ENCODE measurements at regions not wholly inside any gene's neighbourhood (a gene's known extent, or its start where the extent isn't known, plus 50 kb on each side); places are given as distances from the start of the nearest gene placed in this dataset.

GRCh38 chr2:136310005-136310495, 192.1 kb upstream of the CXCR4 start (continued):
- TF ChIP-seq JUNB (IDR thresholded peaks at IDR 0.05) (peak; percentile 35; the same call in 1 of the 2 replicates), ZNF24 (IDR thresholded peaks at IDR 0.05) (peak; percentile 93), CREM (IDR thresholded peaks at IDR 0.05; ENCODE audit: low read depth) (peak; percentile 63), RELA (IDR thresholded peaks at IDR 0.05; ENCODE audit: borderline replicate concordance, partially characterized antibody) (peak; percentile 91), BRCA1 (IDR thresholded peaks at IDR 0.05; ENCODE audit: low read depth, low read length) (no peak), ZBTB4 (CRISPR knock-in tag; IDR thresholded peaks at IDR 0.05) (no peak), MXI1 (IDR thresholded peaks at IDR 0.05; ENCODE audit: low read depth, low read length) (no peak), E4F1 (IDR thresholded peaks at IDR 0.05; ENCODE audit: borderline replicate concordance, partially characterized antibody) (no peak), RAD51 (IDR thresholded peaks at IDR 0.05) (no peak), TARDBP (IDR thresholded peaks at IDR 0.05; ENCODE audit: borderline replicate concordance) (no peak), NFIC (IDR thresholded peaks at IDR 0.05; ENCODE audit: low read depth, low read length) (peak; percentile 79), POLR2A (IDR thresholded peaks at IDR 0.05; ENCODE audit: low read depth, low read length) (no peak), ATF2 (IDR thresholded peaks at IDR 0.05; ENCODE audit: low read length) (no peak; the same call in 1 of the 2 replicates), SKIL (IDR thresholded peaks at IDR 0.05; ENCODE audit: low read depth, poor library complexity, severe bottlenecking) (peak; percentile 58), FOXM1 (IDR thresholded peaks at IDR 0.05; ENCODE audit: low read depth, low read length) (peak; percentile 83; the same call in 1 of the 2 replicates), CBX5 (IDR thresholded peaks at IDR 0.05; ENCODE audit: low read depth) (0 out of 2 replicates have a peak, but pooled peaks have one; percentile 76), HDAC2 (IDR thresholded peaks at IDR 0.05) (no peak), MTA3 (IDR thresholded peaks at IDR 0.05; ENCODE audit: borderline replicate concordance, low read length) (peak; percentile 66; the same call in 1 of the 2 replicates), RB1 (IDR thresholded peaks at IDR 0.05; ENCODE audit: borderline replicate concordance) (peak; percentile 36; the same call in 1 of the 2 replicates), ZNF274 (IDR thresholded peaks at IDR 0.05; ENCODE audit: insufficient read depth, insufficient read length) (no peak), YBX1 (IDR thresholded peaks at IDR 0.05) (no peak), FOS (IDR thresholded peaks at IDR 0.05; ENCODE audit: borderline replicate concordance, extremely low read depth, insufficient read length) (no peak), ZZZ3 (IDR thresholded peaks at IDR 0.05; ENCODE audit: control insufficient read depth, insufficient read length, low read depth) (no peak), IRF4 (IDR thresholded peaks at IDR 0.05; ENCODE audit: low read depth, low read length) (no peak), ZSCAN29 (IDR thresholded peaks at IDR 0.05) (no peak)

Data from GM12878 (cell line).